ENCODE measurements at regions not wholly inside any gene's neighbourhood (a gene's known extent, or its start where the extent isn't known, plus 50 kb on each side); places are given as distances from the start of the nearest gene placed in this dataset.

DNA sequence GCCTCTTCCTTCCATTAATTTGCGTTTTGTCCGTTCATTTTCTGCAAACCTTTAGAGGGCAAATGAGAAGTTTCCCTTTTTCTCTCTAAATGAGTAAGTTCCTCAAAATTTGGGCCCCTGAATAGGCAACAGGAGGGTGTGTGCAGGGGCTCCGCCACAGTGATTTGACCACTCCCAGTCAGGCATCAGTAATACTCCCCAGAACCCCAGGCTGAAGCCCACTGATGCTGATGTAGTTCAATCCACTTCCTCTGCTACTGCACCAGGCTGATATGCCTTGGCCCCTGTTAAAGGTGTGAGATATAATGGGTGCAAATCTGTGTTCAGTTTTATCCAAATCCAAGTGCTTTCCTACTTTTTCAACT lies 1150.0 kb downstream of the RPIA start:
- H3K4me3 ChIP-seq (ENCODE audit: low read depth, low read length), result no peak overlapping the region
- no peak for TF ChIP-seq CTCF (IDR thresholded peaks at IDR 0.05; ENCODE audit: insufficient read depth, low read length)
- no peak for DNase-seq (ENCODE audit: low read depth)

GRCh38 chr2:89842180-89842908 lies 1150.9 kb downstream of the RPIA start:
- no peak for DNase-seq (ENCODE audit: low read depth)
- TF ChIP-seq CTCF (IDR thresholded peaks at IDR 0.05; ENCODE audit: insufficient read depth, low read length), result no peak
- H3K4me3 ChIP-seq (ENCODE audit: low read depth, low read length), result no peak overlapping the region

DNA sequence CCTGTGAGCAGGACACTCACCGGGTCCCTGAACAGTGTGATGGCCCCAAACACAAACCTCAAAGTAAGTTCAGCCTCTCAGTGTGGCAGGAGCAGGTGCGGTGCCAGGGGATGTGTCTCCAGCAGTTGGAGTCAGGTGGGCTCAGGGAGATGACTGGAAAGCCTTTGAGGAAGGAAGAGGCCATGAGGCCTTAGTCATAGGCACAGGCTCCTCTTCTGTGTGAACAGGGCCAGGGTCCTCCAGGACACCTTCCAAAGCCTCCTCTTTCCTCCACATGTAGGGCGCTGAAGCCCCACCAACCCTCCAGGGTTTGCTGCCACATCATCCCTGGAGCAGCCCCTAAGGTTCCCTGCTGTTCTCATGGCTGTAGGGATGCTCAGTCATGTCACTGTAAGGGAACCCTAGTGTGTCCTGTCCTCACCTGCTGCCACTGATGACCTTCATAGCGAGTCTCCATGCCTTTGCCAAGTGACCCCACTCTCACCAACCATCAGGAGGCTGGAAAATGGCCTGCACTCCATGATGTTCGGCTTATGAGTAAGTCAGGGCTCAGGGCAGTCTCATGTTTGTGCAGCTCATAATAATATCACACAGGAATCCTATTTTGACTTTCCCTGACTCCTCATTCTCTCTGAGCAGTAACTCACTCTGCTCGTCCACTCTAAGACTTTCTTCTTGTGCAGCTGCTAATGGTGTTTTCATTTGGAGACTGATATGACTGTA lies 1152.9 kb downstream of the RPIA start:
- no peak for TF ChIP-seq CTCF (IDR thresholded peaks at IDR 0.05; ENCODE audit: insufficient read depth, low read length)
- DNase-seq (ENCODE audit: low read depth), result no peak
- no peak overlapping the region for H3K4me3 ChIP-seq (ENCODE audit: low read depth, low read length)

GRCh38 chr2:89845532-89845931 lies 1154.1 kb downstream of the RPIA start:
- no peak for TF ChIP-seq CTCF (IDR thresholded peaks at IDR 0.05; ENCODE audit: insufficient read depth, low read length)
- no peak overlapping the region for H3K4me3 ChIP-seq (ENCODE audit: low read depth, low read length)
- DNase-seq (ENCODE audit: low read depth), result no peak

DNA sequence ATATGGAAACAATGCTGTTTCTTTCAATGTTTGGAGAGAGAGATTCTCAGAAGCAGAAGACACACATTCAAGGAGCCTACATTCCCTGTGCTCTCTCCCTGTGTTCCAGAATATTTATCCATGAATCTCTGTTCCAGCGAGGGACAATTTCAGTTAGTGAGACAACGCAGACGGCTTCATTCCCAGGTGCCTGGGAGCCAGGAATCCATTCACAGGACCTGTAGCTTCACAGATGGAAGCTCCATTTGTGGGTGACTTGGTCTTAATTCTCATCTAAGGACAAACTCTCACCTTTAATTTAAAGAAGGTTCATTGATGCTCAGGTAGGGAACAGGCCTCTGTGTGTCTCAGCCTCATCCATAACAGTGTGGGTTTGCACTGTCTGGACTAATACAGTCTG lies 1156.6 kb downstream of the RPIA start:
- TF ChIP-seq CTCF (IDR thresholded peaks at IDR 0.05; ENCODE audit: insufficient read depth, low read length), result no peak
- H3K4me3 ChIP-seq (ENCODE audit: low read depth, low read length), result no peak overlapping the region
- DNase-seq (ENCODE audit: low read depth), result no peak

DNA sequence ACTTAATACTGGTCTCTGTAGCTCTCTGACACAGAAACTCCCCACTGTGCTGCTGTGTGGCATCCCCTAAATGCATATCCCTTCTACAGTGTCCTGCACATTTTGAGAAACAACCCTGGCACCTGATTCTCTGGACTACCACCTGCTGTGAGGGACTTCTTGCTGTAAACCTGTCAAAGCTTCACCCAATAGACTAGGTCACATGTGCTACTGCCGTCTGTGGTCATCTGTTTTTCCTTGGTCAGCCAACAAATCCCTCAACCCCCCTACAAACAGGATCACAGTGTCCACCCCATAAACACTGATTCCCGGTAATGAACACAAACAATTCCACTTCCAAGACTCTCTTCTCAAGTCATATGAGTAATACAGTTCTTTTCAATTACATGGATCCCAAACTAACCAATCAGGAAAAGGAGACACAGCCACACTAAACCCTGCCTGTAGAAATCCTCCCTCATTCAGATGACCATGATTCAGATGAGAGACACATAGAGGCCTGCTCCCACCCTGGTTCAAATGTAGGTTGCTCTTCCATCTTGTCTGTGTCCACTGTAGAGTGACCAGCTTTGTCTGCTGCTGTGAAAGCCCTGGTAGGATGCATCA lies 1157.4 kb downstream of the RPIA start:
- DNase-seq (ENCODE audit: low read depth), result no peak
- no peak overlapping the region for H3K4me3 ChIP-seq (ENCODE audit: low read depth, low read length)
- TF ChIP-seq CTCF (IDR thresholded peaks at IDR 0.05; ENCODE audit: insufficient read depth, low read length), result no peak
